ACHN (cell line): ENCODE measurements at regions not wholly inside any gene's neighbourhood (a gene's known extent, or its start where the extent isn't known, plus 50 kb on each side); places are given as distances from the start of the nearest gene placed in this dataset.

ENCODE experiments used
- DNase-seq: peaks from one replicate; pipeline ENCODE4 v3.0.0-alpha.2; 2015
- in situ Hi-C: cut with HindIII; loops from 2 replicates; pipeline ENCODE4 v1.10.0; 2017; ENCODE audit warnings: low sequenced_read_pairs, low pct_ligation_motif_present, low pct_unique_long_range_greater_than_20kb

DNA sequence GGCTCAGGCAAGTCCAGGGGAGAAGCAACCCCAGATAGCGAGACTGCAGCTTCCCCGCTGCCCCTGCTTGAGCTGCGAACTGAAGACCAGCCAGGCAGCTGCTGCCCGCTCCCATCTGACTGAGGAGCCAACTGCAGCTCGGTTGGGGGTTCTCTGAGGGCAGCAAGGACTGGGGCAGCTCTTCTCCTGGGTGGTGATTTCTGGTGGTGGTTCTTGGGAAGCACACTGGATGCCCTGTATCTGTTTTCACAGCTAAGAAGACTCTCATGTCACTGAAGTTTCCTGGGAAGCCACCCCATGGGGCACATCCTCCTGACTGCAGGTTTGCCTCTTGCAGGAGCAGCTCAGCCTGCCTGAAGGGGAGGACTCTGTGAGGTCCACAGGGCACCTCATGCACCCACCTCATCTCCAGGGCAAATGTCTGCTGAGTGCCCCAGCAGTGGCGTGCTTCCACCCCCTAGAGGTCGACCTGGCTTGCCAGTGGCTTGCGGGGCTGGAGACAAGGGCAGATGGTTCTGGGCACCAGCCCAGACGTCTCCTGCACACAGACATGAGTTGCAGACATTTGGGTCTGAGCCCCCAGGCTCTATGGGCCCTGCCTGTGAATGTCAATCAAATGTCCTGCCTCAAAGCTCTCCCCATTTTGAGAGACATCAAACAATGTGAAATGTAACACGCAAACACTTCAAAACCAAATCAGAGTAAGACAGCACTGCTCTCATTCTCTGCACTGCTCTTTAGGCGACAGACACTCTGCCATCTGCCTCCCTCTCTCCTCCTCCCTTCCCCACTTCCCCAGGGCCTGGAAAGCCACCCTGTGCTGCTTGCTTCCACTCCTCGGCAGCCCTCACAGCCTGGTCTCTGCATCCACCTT lies 800.9 kb downstream of the BRD1 start:
- DNase-seq = no peak
- in situ Hi-C loops = no loop called here

DNA sequence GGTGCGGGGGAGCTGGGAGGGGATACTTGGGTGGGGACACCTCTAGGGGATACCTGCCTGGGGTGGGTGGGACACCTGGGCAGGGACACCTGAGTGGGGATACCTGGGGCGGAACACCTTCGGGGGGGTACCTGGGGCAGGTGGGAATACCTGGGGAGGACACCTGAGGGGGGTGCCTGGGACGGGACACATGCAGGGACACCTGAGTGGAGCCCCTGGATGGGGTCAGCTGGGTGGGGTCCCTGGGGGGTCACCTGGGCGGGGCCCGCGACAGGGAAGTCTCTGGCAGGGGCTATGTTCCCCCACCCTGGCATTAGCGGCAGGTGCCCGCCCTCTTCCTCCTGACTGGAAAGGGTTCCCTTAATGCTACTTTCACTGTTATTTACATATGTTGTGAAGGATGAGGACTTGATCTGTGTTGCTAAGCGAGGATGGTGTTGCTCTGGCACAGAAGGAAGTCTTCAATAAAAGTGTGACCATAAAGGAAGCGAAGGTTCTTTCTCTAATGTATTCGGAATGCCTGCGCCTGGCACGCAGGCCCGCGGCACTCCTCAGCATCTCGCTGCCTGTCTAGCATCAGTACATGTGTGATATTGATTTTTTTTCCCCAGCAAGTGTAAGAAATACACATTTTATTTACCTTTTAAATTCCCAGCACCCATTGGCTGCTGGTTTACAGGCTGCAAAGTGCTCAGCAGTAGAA lies 801.7 kb downstream of the BRD1 start:
- in situ Hi-C loops = no loop called here
- no peak for DNase-seq

DNA sequence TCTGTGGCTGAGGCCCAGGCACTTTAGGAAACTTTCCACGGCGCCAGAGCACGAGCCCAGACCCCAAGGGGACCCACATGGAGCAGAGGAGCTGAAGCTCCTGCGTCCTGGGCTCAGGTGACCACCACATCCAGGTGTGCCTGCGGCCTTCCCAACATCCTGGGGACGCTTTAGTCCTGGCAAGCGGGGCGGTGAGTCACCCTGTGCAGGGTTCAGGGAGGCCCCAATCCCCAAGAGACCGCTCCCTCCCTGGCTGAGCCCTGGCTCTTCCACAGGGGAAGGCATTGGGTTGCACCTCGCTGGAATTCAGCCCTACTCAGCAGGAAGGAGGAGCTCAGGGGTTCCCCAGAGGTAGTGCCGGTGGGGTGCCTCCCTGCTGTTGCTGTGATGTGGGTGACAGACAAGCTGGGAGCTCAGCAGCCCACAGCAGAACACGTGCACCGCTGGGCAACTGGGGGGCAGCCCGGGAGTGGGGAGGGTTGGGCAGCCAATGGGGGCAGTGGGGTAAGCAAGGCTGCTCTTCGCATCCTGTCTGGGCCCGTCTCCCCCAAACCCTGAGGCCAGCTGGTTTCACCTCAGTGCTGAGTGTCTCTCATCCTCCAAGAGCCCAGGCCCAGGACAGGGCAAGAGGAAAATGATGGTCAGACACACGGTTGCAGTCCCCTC lies 802.8 kb downstream of the BRD1 start:
- in situ Hi-C loops = no loop called here

DNA sequence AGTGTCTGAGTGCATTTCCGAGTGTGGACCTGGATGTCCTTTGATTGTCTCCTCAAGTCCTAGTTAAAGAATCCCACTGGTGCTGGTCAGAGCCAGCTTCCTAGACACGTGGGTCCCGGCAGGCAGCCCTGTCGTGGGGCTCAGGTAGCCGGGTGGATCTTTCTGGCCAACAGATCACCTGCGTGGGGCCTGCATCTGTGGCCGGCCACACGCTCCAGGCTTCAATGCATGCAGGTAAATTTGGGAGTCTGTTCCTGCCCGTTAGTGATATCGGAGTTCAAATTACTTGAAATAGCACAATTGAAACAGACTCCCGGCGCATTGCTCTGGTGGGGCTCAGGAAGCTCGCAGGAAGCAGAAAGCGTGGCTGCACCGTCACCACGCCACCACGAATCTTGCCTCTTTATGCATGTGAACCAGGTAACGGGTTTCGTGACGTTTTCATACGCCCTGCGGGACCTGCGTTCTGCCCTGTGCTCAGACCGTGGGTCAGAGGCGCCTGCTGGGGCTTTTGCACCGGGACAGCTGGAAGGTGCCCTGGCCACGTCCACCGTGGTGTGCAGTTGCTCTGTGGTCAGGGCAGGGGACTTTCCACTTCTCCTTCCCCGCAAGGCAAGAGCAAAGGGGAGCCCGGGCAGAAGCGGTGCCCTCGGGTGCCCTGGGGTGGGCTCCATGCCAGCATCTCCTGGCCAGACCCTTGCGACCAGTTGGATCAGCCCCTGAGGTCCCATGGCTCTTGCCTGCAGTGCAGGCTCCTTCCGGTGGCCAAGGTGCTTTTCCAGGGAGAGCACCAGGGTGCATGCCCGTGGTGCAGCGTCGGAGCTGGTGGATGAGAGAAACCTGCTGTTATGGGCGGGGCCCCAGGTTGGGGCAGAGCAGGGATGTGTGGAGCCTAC lies 803.5 kb downstream of the BRD1 start:
- in situ Hi-C loops = no loop called here
- no peak for DNase-seq

More for the DNA sequence above, 802.8 kb downstream of the BRD1 start:
- no peak for DNase-seq

DNA sequence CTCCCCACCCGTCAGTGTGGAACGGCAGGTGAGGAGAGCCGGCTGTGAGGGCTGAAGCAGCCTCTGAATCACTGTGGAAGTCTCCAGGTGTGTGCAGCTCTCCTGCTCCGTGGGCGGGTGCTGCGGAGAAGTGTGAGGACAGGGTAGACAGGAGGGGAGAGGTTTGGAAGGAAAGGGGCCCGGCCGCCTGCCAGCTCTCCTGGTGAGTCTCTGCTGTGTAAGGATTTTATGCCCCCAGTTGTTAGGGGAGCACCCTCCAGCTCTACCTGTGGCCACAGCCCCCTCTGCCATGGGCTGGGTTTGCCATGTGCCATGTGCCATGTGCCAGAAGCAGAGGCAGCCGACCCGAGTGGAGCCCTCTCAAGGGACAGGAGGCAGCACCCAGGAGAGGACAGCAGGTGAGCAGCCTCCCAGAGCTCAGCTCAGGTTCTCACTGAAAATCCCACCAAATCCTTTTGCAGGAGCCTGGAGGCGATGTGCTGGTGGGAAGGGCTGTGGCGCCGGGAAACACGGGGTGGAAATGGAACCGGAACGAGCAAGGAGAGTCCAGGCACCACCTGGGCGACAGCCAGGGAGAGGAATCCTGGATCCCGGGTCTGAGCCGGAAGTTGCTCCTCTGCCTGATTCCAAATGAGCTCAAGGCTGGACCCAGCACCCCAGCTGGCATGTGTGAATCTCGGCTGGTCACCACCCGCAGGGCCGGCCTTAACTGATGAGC lies 804.4 kb downstream of the BRD1 start:
- in situ Hi-C loops = no loop called here
- no peak for DNase-seq

DNA sequence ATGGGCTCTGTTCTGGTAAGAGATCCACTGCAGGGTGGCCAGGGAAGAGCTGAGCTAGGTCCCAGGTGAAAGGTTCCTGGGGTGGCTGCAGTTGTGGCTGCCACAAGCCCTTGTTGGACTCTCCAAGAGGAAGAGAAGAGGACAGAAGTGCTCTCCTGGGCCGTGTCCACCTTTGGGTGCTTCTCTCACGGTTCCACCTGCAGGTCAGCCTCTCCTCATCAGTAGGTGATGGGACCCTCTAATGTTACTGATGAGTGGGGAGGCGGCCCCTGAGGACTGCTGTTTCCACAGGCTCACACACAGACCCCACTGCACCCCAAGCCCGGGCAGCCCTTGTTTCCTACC lies 804.9 kb downstream of the BRD1 start:
- in situ Hi-C loops = no loop called here
- DNase-seq = no peak

DNA sequence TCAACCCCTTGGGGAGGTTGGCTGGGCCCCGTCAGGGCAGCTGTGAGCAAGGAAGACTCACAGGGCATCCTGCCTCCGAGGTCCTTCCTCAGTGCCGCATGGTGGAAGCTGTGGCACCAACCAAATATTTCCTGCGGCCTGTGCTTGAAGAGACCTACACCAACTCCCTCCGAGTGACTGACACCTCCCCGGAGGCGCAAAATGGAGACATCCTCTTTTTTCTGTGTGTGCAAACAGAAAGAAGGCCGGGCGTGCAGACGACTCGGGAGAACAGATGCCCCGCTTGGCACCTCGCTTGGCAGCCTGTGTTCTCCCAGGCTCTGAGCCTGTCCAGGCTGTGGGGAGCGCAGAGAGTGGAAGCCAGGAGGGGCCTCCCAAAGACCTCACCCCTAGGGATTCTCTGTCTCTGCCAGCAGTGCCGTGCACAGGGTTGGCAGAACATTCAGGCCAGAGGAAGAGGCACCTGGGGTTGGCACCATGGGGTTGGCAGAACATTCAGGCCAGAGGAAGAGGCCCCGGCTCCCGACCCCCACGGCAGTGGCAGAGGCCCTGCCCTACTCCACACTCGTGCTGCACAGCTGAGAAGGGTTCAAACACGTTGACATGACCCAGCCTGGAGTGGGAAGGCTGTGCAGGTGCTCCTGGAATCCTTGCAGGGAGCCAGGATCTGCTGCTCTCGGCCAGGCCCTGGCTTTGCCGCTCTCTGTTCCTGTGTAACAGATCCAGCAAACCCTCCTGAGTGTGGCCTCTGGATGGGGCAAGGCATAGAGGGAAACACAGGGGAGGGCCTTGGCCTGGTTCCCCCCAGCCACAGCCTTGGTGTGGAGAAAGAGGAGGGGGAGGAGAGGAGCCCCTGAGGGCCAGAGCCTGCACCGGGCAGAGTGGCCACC lies 805.5 kb downstream of the BRD1 start:
- DNase-seq = no peak
- in situ Hi-C loops = no loop called here

DNA sequence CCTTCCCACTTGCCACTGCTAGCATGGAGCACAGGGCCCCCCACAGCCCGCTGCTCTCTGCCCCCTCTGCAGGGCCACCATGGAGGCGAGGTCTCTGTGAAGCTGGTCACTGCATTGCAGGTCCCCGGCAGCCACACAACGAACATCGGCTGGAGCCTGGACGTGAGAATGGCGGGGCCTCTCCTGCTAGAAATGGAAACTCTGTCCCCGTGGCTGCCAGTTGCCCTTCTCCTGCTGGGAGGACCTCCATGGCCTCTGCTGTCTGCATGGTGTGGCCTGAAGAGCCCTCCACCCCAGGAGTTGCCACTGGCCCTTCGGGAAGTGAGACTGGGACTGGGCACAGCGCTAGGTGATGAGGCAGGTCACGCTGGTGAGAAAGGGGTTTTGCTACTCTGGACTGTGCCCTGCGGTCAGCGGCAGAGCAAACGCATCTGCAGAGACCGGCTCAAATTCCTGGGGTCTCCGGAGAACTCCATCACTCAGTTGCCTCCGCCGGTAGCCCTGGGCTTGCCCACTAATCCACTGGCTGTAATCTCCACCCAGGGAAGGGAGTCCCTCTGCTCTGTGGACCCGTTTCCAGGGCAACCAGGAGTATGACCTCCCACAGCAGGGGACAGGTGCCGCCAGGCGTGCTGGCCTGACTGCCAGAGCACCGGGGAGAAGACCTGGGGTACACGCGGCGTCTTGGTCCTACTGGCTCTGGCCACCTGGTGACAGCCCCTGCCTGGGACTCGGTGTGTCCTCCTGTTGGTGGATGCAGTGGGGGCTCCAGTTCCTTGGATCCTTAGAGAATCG lies 806.3 kb downstream of the BRD1 start:
- in situ Hi-C loops = no loop called here
- no peak for DNase-seq

DNA sequence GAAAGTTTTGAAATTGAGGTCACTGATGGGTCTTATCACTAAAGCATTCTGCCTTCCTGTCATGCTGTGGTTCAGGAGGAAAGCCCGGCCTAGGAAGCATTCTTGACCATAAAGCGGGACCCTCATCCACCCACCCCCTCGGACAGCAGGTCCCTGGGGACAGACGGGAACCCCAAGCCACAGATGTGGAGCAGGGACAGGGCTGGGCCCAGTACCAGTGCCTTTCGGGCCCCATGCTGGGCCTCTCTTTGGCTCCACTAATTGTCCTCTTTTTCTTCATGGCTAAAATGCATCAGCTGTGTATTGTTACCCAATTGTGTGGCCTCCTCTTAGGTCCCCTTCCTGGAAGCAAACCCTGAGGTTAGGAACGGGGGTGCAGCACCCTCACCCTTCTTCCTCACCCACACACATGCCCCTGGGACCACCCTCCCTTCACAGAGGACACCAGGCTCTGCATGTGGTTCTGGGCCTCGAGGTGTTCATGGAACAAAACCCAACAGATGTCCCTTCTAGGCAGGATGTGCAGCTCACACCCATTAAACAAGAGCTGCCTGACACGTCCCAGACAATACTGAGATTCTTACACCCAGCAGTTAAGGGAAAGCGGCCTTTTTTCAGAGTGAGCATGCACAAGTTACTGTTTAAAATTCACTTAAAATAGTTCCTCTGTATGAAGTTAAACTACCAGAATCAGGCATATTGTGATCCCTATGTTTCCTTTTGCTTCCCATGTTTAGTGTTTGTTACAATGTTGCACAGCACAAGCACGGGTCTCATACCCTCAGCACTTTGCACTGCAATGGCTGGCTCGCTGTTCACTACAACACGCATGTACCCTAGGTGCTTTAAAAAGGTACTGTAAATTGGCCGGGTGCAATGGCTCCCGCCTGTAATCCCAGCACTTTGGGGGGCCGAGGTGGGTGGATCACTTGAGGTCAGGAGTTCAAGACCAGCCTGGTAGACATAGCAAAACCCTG lies 807.6 kb downstream of the BRD1 start:
- no peak for DNase-seq
- in situ Hi-C loops = no loop called here

DNA sequence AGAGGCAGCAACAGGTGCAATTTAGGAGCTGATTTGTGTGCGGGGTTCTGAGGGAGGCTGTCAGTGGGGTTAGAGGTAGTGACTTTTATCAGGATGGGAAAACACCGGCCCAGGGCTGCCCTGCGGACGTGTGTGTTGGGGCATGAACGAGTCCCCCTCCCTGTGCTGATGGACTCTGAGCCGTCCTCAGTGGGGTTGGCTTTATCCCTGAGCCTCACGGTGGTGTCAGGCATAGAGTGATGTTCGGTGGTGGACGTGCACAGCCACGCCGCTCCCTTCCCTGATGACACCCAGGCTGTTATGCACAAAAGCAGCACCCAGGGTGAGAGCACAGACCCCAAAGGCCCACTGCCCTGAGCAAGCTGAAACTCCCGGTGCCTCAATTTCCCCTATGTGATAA lies 809.1 kb downstream of the BRD1 start:
- in situ Hi-C loops = no loop called here
- DNase-seq = no peak

DNA sequence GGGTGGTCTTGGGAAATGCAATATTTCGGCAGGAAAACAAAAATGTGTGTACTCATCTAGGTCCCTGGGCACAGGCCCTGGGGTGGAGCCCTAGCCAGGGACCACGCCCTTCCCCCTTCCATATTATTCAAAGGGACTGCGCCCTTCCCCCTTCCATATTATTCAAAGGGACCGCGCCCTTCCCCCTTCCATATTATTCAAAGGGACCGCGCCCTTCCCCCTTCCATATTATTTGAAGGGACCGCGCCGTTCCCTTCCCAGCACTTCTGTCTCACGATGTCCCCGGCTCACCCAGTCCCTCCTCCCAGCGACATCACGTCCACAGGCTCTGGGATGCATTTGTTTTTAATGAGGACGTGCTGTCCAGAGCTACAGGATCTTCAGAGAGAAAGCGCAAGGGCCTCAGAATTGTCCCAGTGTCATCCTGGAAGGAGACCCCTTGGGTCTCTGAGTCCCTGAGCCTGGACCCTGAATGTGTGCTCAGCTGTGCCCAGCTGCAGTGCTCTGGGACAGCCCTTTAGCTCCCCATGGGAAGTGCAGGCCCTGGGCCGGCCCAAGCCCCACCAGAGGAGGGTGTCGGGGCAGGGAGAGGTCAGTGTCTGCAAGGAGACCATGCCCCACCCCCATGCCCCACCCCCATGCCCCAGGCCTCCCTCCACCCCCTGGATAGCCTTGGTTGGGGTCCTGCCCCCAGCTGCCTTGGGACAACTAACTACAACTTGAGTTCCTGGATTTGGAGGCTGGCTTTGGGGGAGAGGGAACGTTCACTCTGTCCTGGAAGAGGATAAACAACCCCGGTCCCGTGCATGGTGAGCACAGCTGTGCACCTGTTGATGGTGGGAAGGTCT lies 810.0 kb downstream of the BRD1 start:
- in situ Hi-C loops = no loop called here
- DNase-seq = no peak

DNA sequence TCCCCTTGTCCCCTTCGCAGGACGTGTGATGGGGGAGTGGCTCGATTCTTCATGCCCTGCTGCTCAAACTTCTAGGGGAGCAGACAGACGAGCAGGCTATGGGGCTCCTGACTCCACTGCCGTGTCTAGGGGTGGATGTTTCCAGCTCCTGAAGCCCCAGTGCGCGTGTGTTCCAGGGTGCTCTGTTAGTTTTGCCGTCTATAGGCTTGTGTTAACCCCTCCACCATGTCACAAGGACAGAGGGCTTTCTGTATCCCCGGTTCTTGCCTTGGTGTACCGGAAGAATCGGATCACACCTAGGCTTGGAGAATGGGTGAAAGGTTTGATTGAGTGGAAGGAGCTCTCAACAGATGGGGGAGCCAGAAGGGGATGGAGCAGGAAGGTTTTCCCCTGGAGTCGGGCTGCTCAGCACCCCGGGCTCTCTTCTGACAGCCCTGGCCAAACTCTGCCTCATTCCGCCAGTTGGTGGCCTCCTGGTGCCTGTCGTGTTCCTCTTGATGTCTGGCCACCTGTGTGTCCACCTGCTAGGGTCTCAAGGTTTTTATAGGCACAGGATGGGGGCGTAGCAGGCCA lies 810.7 kb downstream of the BRD1 start:
- DNase-seq = no peak
- in situ Hi-C loops = no loop called here

DNA sequence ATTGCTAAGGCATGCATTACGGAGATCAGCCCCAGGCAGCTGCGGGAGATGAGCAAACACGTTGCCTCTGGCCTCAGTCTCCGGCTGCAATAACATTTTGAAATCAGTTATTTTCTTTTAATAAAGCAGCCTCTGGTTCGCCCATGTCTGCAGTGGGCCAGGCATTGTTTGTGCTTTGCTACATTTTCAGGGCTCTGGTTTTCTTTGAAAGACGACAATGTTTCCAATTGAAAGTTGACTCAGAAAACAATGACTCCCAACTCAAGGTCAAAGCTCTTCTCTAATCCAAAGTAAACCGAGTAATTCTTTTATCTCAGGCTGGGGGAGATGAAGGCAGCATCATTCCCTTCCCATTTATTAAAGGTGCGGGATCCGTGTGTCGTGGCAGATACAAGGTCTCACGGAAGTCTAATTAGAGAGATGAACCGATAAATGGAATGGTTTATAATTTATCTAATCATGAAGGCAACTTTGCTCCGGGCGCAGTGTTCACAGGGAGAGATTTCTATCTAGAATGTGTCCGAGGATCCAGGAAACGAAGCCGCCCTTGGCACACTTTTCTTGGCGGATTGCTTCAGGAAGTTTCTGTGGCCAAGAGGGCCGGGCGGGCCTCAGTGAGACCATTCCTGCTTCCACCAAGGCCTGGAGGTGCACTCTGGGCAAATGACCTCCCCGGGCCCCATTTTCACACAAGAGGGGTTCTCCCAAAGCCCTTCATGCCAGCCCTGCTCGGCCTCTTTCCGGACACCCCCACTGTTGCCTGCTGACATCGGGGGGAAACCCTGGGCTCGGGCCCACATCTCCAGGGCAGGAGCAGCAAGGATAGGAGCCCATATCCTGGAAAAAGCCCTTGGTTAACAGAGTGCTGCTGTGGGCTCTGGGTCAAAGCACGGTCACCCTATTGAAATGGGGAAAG lies 811.4 kb downstream of the BRD1 start:
- in situ Hi-C loops = no loop called here
- DNase-seq = no peak
